MM.1S (cell line): ENCODE measurements at regions not wholly inside any gene's neighbourhood (a gene's known extent, or its start where the extent isn't known, plus 50 kb on each side); places are given as distances from the start of the nearest gene placed in this dataset.

Experiments
- DNase-seq: peaks from one replicate; pipeline ENCODE4 v3.0.0-alpha.2; 2015
- H2AFZ ChIP-seq: fragments of 300-600 bp; sonication (generic); 2 replicates; pipeline ENCODE4 v1.6.0; 2016; ENCODE audit warnings: antibody characterized with exemption, low read length
- H3F3A ChIP-seq: fragments of 300-600 bp; sonication (generic); 2 replicates; pipeline ENCODE4 v1.6.1; 2016; ENCODE audit warnings: mild to moderate bottlenecking, antibody characterized with exemption, low read length, moderate library complexity, mixed read lengths; ENCODE audit not compliant: insufficient read depth
- H3K27ac ChIP-seq: fragments of 300-600 bp; sonication (generic); 2 replicates; pipeline ENCODE4 v1.5.1; 2016; ENCODE audit warnings: mild to moderate bottlenecking, low read length
- H3K27me3 ChIP-seq: fragments of 300-600 bp; sonication (generic); replicated peaks from 2 replicates; pipeline ENCODE4 v1.6.0; 2016; ENCODE audit warnings: low read length; ENCODE audit not compliant: insufficient read depth
- H3K36me3 ChIP-seq: fragments of 300-600 bp; sonication (generic); replicated peaks from 2 replicates; pipeline ENCODE4 v1.6.1; 2016; ENCODE audit warnings: mild to moderate bottlenecking, low read length, mixed read lengths; ENCODE audit not compliant: insufficient read depth
- H3K4me1 ChIP-seq: fragments of 300-600 bp; sonication (generic); 2 replicates; pipeline ENCODE4 v1.6.1; 2016; ENCODE audit warnings: low read length, mixed read lengths
- H3K4me2 ChIP-seq: fragments of 300-600 bp; sonication (generic); 2 replicates; pipeline ENCODE4 v1.6.0; 2016; ENCODE audit warnings: low read depth, low read length
- H3K4me3 ChIP-seq: fragments of 300-600 bp; sonication (generic); 2 replicates; pipeline ENCODE4 v1.5.1; 2016; ENCODE audit warnings: low read length, mixed read lengths
- H3K79me2 ChIP-seq: fragments of 300-600 bp; sonication (generic); 2 replicates; pipeline ENCODE4 v1.6.1; 2016; ENCODE audit warnings: mixed run types, low read length, mixed read lengths
- H3K9ac ChIP-seq: fragments of 300-600 bp; sonication (generic); 2 replicates; pipeline ENCODE4 v1.6.1; 2016; ENCODE audit warnings: low read length, mixed read lengths
- H3K9me2 ChIP-seq: fragments of 300-600 bp; sonication (generic); replicated peaks from 2 replicates; pipeline ENCODE4 v1.6.1; 2016; ENCODE audit warnings: mild to moderate bottlenecking, low read length, mixed read lengths; ENCODE audit not compliant: insufficient read depth
- H3K9me3 ChIP-seq: fragments of 300-600 bp; sonication (generic); replicated peaks from 2 replicates; pipeline ENCODE4 v1.6.1; 2016; ENCODE audit warnings: mild to moderate bottlenecking, low read length, mixed read lengths; ENCODE audit not compliant: insufficient read depth
- H4K20me1 ChIP-seq: fragments of 300-600 bp; sonication (generic); 2 replicates; pipeline ENCODE4 v1.6.1; 2016; ENCODE audit warnings: mild to moderate bottlenecking, low read length, moderate library complexity, mixed read lengths; ENCODE audit not compliant: insufficient read depth
- CTCF ChIP-seq: fragments of 300-600 bp; sonication (generic); IDR thresholded peaks from 2 replicates; pipeline ENCODE4 v1.5.1; 2016; ENCODE audit warnings: antibody characterized with exemption, low read length, mixed read lengths
- EZH2 ChIP-seq: fragments of 300-600 bp; sonication (generic); optimal IDR thresholded peaks from 2 replicates; pipeline ENCODE3; 2017; ENCODE audit warnings: low read depth, mild to moderate bottlenecking, antibody characterized with exemption, low read length, mixed read lengths
- EZH2phosphoT487 ChIP-seq: fragments of 300-600 bp; sonication (generic); IDR thresholded peaks from 2 replicates; pipeline ENCODE4 v1.6.1; 2018; ENCODE audit warnings: antibody characterized with exemption, low read length

- Histone ChIP-seq H3F3A (no peaks in the 10 kb centered on the region), H3K9ac (no peak overlapping the region), H3K9me3 (no peaks in the 10 kb centered on the region), H3K79me2 (no peaks in the 10 kb centered on the region), H3K4me2 (no peak overlapping the region), H2AFZ (no peak overlapping the region), H3K9me2 (no peaks in the 10 kb centered on the region), H3K4me3 (no peak overlapping the region), H4K20me1 (no peaks in the 10 kb centered on the region), H3K27me3 (no peaks in the 10 kb centered on the region), H3K36me3 (no peaks in the 10 kb centered on the region), H3K27ac (no peak overlapping the region), H3K4me1 (no peaks in the 10 kb centered on the region)
- TF ChIP-seq CTCF = no peak
- TF ChIP-seq EZH2phosphoT487 = no peak
- TF ChIP-seq EZH2 = no peak
- DNase-seq = no peak
These were observed 219.9 kb downstream of the ELAVL2 start for GRCh38 chr9:23606107-23606506.

DNA sequence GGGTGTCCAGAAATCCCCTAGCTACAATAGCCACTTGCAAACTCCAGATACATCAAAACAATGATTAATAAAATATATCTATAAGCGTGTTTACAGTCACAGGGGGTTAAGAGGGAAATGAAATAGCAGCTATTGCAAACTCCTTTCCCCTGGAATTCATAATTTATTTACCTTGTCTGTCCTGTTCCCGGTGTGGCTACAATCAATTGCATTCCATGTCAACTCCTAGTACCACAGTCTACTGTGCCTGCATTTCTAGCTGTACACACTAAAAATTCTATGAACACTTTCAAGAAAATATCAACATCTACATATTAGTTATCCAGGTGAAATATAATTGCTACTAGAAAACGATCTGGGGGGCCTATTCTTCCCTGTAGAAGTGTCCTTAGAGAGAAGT is 217.6 kb downstream of the ELAVL2 start:
- TF ChIP-seq EZH2 (no peak), EZH2phosphoT487 (no peak), CTCF (no peak)
- Histone ChIP-seq H3F3A (no peaks in the 10 kb centered on the region), H4K20me1 (no peaks in the 10 kb centered on the region), H2AFZ (no peak overlapping the region), H3K27me3 (no peaks in the 10 kb centered on the region), H3K9me3 (no peaks in the 10 kb centered on the region), H3K4me2 (no peak overlapping the region), H3K9me2 (no peaks in the 10 kb centered on the region), H3K27ac (no peak overlapping the region), H3K4me3 (no peak overlapping the region), H3K4me1 (0 out of 2 replicates have a peak, but pooled peaks cover 5% of the 10 kb centered on the region), H3K9ac (no peak overlapping the region), H3K79me2 (no peaks in the 10 kb centered on the region), H3K36me3 (no peaks in the 10 kb centered on the region)
- DNase-seq = no peak

GRCh38 chr9:23611869-23612268 is 214.2 kb downstream of the ELAVL2 start:
- Histone ChIP-seq H3K9ac (no peak overlapping the region), H3K79me2 (no peaks in the 10 kb centered on the region), H3K36me3 (no peaks in the 10 kb centered on the region), H3K4me3 (no peak overlapping the region), H2AFZ (no peak overlapping the region), H3K9me2 (no peaks in the 10 kb centered on the region), H3K4me1 (0 out of 2 replicates have a peak, but pooled peaks cover 6% of the 10 kb centered on the region), H3F3A (no peaks in the 10 kb centered on the region), H3K9me3 (no peaks in the 10 kb centered on the region), H4K20me1 (no peaks in the 10 kb centered on the region), H3K4me2 (no peak overlapping the region), H3K27ac (no peak overlapping the region), H3K27me3 (no peaks in the 10 kb centered on the region)
- TF ChIP-seq CTCF = no peak
- no peak for TF ChIP-seq EZH2phosphoT487
- TF ChIP-seq EZH2 = no peak
- no peak for DNase-seq
